ENCODE measurements at regions not wholly inside any gene's neighbourhood (a gene's known extent, or its start where the extent isn't known, plus 50 kb on each side); places are given as distances from the start of the nearest gene placed in this dataset.

DNA sequence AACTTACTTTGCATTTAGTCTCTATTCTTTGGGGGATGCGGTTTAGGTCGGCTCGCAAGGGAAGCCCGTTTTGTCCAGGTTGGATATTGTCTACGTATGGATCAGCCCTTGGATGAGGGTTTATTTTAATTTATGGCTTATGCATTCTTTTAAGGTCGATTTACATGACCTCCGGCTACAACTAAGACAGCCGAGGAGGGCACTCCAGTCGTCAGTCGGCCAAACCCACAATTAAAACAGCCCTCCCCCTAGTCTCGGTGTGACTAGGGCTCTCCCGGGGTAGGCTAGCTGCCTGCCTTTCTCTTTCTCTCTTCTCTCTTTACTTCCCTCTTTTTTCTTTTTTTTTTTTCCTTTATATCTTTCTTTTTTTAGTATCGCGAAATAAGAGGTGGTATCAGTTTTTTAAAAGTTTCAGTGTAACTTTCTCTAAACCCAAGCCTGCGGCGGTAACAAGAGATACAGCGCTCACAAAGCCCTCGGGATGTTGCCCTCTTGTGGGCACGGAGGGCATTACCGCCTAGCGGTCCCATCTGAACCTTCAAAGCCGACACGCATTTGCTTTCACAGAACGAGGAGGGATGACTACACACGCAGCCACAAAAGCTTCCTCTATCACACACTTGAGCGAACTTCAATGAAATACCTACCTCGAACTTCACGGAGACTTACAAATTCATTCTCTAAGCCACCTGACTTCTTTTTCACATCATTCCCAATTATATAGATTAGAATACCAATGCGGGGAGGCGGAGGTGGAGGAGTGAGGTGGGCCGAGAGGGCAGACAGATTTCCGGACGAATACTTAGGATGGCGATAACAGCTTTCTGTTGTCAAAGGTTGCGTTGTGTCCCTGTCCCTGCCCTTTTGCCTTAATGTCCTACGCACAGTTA lies 132.3 kb upstream of the C11orf58 start:
- CTCF ChIA-PET: interaction anchor here (0.7 to 0.8 kb wide), 2 partner anchors 314 to 1073 kb away, joined by 3 to 5 read pairs; no protein-coding TSS in a partner anchor
- Histone ChIP-seq H3K79me2 (ENCODE audit: low read depth) (peaks cover 2% of the 10 kb centered on the region; the same call in 1 of the 2 replicates), H3K4me2 (peak overlapping the region; percentile 85), H3K9me3 (ENCODE audit: insufficient read depth, low read depth) (no peaks in the 10 kb centered on the region), H3F3A (ENCODE audit: insufficient read depth, low read depth) (peaks cover 14% of the 10 kb centered on the region; the same call in 1 of the 2 replicates), H3K27ac (peak overlapping the region; percentile 49), H2AFZ (peak overlapping the region; percentile 97), H3K36me3 (ENCODE audit: low read depth) (no peaks in the 10 kb centered on the region), H4K20me1 (ENCODE audit: insufficient read depth) (no peaks in the 10 kb centered on the region), H3K27me3 (ENCODE audit: insufficient read depth, low read depth) (no peaks in the 10 kb centered on the region), H3K4me1 (replicated peaks; ENCODE audit: insufficient read depth) (no peaks in the 10 kb centered on the region), H3K4me3 (peak overlapping the region; percentile 93), H3K9me2 (ENCODE audit: insufficient read depth) (no peaks in the 10 kb centered on the region)
- POLR2A ChIA-PET (ENCODE audit: unreplicated experiment): interaction anchor here (0.7 kb wide), 1 partner anchor 65 kb away, joined by 9 read pairs; no protein-coding TSS in a partner anchor
- TF ChIP-seq EZH2 (IDR thresholded peaks at IDR 0.05; ENCODE audit: low read depth): no peak
- TF ChIP-seq CTCF (conservative IDR thresholded peaks at IDR 0.05): peak; percentile 91
- BruUV-seq (replicated peaks): no TSS peak
- DNase-seq: peak; percentile 78 to 86
- intact Hi-C loops (cut with micrococcal nuclease; ENCODE audit: unreplicated experiment): loop anchor here (1.0 to 10.0 kb wide), 8 partner anchors 454 to 837 kb away; no protein-coding TSS in a partner anchor

DNA sequence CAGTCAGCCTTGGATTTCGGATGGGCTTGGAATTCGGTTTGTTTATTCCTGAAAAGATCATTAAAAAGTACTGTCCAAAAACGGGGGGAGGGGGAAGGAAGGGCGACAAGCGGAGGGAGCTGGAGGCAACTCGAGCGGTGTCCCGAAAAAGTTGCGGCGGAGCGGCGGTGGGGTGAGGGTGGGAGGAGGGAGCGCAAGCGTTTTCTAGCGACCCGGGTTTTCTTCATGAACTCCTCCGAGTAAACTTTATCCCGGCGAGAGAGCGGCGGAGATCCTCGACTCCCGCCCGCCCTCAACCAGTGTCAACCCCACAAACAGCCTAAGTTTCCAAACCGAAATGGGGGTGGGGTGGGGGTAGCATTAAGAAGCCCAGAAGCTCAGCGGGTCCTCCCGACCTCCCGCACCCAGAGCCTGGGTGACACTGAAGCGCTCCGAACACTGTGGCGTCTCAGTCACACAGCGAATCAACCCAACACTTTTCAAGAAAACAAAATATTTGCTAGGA lies 133.0 kb upstream of the C11orf58 start:
- Histone ChIP-seq H3K4me2 (peak overlapping the region; percentile 85), H3K79me2 (ENCODE audit: low read depth) (peaks cover 2% of the 10 kb centered on the region; the same call in 1 of the 2 replicates), H2AFZ (peak overlapping the region; percentile 97), H3K4me3 (peak overlapping the region; percentile 93), H3K9me2 (ENCODE audit: insufficient read depth) (no peaks in the 10 kb centered on the region), H4K20me1 (ENCODE audit: insufficient read depth) (no peaks in the 10 kb centered on the region), H3K27ac (peak overlapping the region; percentile 49), H3K9me3 (ENCODE audit: insufficient read depth, low read depth) (no peaks in the 10 kb centered on the region), H3K36me3 (ENCODE audit: low read depth) (no peaks in the 10 kb centered on the region), H3K4me1 (replicated peaks; ENCODE audit: insufficient read depth) (no peaks in the 10 kb centered on the region), H3F3A (ENCODE audit: insufficient read depth, low read depth) (peaks cover 14% of the 10 kb centered on the region; the same call in 1 of the 2 replicates), H3K27me3 (ENCODE audit: insufficient read depth, low read depth) (no peaks in the 10 kb centered on the region)
- intact Hi-C loops (cut with micrococcal nuclease; ENCODE audit: unreplicated experiment): loop anchor here (5.0 to 10.0 kb wide), 5 partner anchors 453 to 788 kb away; no protein-coding TSS in a partner anchor
- DNase-seq: peak in 1 of 2 experiments; percentile 20
- ChIA-PET CTCF (no interaction called here), POLR2A (ENCODE audit: unreplicated experiment) (interaction anchor here (0.7 kb wide), 1 partner anchor 163 kb away, joined by 3 read pairs; no protein-coding TSS in a partner anchor)
- TSS peak; percentile 19 for BruUV-seq (replicated peaks)
- no peak for TF ChIP-seq EZH2 (IDR thresholded peaks at IDR 0.05; ENCODE audit: low read depth)
- TF ChIP-seq CTCF (conservative IDR thresholded peaks at IDR 0.05): no peak

GRCh38 chr11:16604794-16605388 lies 133.6 kb upstream of the C11orf58 start:
- H3K9me3 ChIP-seq (ENCODE audit: insufficient read depth, low read depth): no peaks in the 10 kb centered on the region
- H4K20me1 ChIP-seq (ENCODE audit: insufficient read depth): no peaks in the 10 kb centered on the region
- ChIA-PET POLR2A (ENCODE audit: unreplicated experiment) (interaction anchor here (0.7 kb wide), 1 partner anchor 163 kb away, joined by 3 read pairs; no protein-coding TSS in a partner anchor), CTCF (interaction anchor here (0.6 kb wide), 1 partner anchor 187 kb away, joined by 12 read pairs; no protein-coding TSS in a partner anchor)
- intact Hi-C loops (cut with micrococcal nuclease; ENCODE audit: unreplicated experiment): loop anchor here (5.0 to 10.0 kb wide), 5 partner anchors 453 to 788 kb away; no protein-coding TSS in a partner anchor
- peaks cover 14% of the 10 kb centered on the region; the same call in 1 of the 2 replicates for H3F3A ChIP-seq (ENCODE audit: insufficient read depth, low read depth)
- H3K4me1 ChIP-seq (replicated peaks; ENCODE audit: insufficient read depth): no peaks in the 10 kb centered on the region
- TF ChIP-seq EZH2 (IDR thresholded peaks at IDR 0.05; ENCODE audit: low read depth) (no peak), CTCF (conservative IDR thresholded peaks at IDR 0.05) (no peak)
- peaks cover 2% of the 10 kb centered on the region; the same call in 1 of the 2 replicates for H3K79me2 ChIP-seq (ENCODE audit: low read depth)
- peak overlapping the region; percentile 49 for H3K27ac ChIP-seq
- DNase-seq: peak; percentile 36 to 37
- no peaks in the 10 kb centered on the region for H3K36me3 ChIP-seq (ENCODE audit: low read depth)
- H3K4me3 ChIP-seq: peak overlapping the region; percentile 93
- H3K27me3 ChIP-seq (ENCODE audit: insufficient read depth, low read depth): no peaks in the 10 kb centered on the region
- no TSS peak for BruUV-seq (replicated peaks)
- peak overlapping the region; percentile 85 for H3K4me2 ChIP-seq
- no peaks in the 10 kb centered on the region for H3K9me2 ChIP-seq (ENCODE audit: insufficient read depth)
- peak overlapping the region; percentile 97 for H2AFZ ChIP-seq
